AG09309 (cell line): ENCODE measurements at regions not wholly inside any gene's neighbourhood (a gene's known extent, or its start where the extent isn't known, plus 50 kb on each side); places are given as distances from the start of the nearest gene placed in this dataset.
A peak's percentile ranks its signal among the peaks of the same experiment; 100 is the strongest.
"Not testable (repeated sequence)": the region's sequence is repeated elsewhere in the genome, so short reads cannot be mapped to it uniquely, and the experiment has no call there.

Experiments used
- DNase-seq: peaks from one replicate; pipeline ENCODE4 v3.0.0-alpha.2; 2010; ENCODE audit warnings: low read depth
- H3K4me3 ChIP-seq: 2 replicates; pipeline ENCODE4 v1.5.1; 2011; ENCODE audit warnings: mild to moderate bottlenecking, low read depth, low read length, moderate library complexity; ENCODE audit not compliant: control insufficient read depth
- CTCF ChIP-seq: IDR thresholded peaks from 2 replicates; pipeline ENCODE4 v1.5.1; 2011; ENCODE audit warnings: mild to moderate bottlenecking, low read depth, low read length, inconsistent platforms; ENCODE audit not compliant: insufficient read depth, control insufficient read depth; ENCODE audit errors: missing control alignments

- TF ChIP-seq CTCF, result no peak
- DNase-seq, result no peak
These were observed 713.6 kb upstream of the ZP4 start for GRCh38 chr1:238604357-238604756.

DNA sequence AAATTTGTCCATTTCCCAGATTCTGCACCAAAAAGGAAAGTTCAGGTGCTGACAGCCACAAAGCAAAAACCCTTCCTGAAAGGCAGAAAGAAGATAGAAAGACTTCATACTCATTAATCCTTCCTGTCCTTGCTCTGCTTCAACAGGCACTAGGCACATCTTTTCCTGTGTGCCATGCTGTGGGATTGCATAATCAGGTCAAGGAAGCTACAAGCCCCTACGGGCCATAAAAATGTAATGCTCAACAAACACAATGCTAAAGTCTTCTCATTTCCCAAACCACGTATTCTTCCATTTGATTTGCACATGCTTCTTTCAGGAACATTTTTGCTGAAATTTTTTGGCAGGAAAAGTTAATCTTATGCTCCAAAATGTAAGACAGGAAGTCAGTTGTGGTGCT lies 710.9 kb upstream of the ZP4 start:
- DNase-seq, result not testable (repeated sequence)

More at GRCh38 chr1:238604357-238604756, 713.6 kb upstream of the ZP4 start:
- H3K4me3 ChIP-seq, result no peak overlapping the region

GRCh38 chr1:238596703-238597102 lies 706.0 kb upstream of the ZP4 start:
- no peak for DNase-seq
- TF ChIP-seq CTCF, result no peak
- H3K4me3 ChIP-seq, result no peak overlapping the region

More for the DNA sequence above, 710.9 kb upstream of the ZP4 start:
- H3K4me3 ChIP-seq, result not testable (repeated sequence)

- H3K4me3 ChIP-seq, result no peak overlapping the region
- no peak for TF ChIP-seq CTCF
- no peak for DNase-seq
These were observed 701.9 kb upstream of the ZP4 start for GRCh38 chr1:238592621-238593020.

- peak; percentile 89 for DNase-seq
- H3K4me3 ChIP-seq, result no peak overlapping the region; the same call in 1 of the 2 replicates
These were observed 699.2 kb upstream of the ZP4 start for GRCh38 chr1:238589843-238590435.

GRCh38 chr1:238582816-238583215 lies 692.1 kb upstream of the ZP4 start:
- no peak for DNase-seq
- H3K4me3 ChIP-seq, result no peak overlapping the region
- no peak for TF ChIP-seq CTCF

More at GRCh38 chr1:238589843-238590435, 699.2 kb upstream of the ZP4 start:
- no peak for TF ChIP-seq CTCF

GRCh38 chr1:238581332-238581731 lies 690.6 kb upstream of the ZP4 start:
- DNase-seq, result no peak
- no peak for TF ChIP-seq CTCF
- H3K4me3 ChIP-seq, result no peak overlapping the region
